GM12878 (cell line): ENCODE measurements at regions not wholly inside any gene's neighbourhood (a gene's known extent, or its start where the extent isn't known, plus 50 kb on each side); places are given as distances from the start of the nearest gene placed in this dataset.
"Not testable (repeated sequence)": the region's sequence is repeated elsewhere in the genome, so short reads cannot be mapped to it uniquely, and the experiment has no call there.

Source experiments
- CTCF ChIP-seq, 3 experiments: IDR thresholded peaks in 2 of 3; conservative IDR thresholded peaks in 1 of 3; 2 replicates each; pipeline ENCODE4 v1.5.1; 2011; ENCODE audit warnings: low read depth in 3 of 3, low read length in 3 of 3, mild to moderate bottlenecking in 3 of 3, control low read depth in 2 of 3, moderate library complexity in 2 of 3, inconsistent platforms in 1 of 3, mixed read lengths in 1 of 3; ENCODE audit not compliant: control insufficient read depth in 2 of 3, insufficient read depth in 1 of 3; ENCODE audit errors: extremely low read depth in 1 of 3
- HDAC6 ChIP-seq: fragments of 200-600 bp; sonication (generic); IDR thresholded peaks from one replicate; pipeline ENCODE4 v1.8.0; 2017; ENCODE audit warnings: antibody characterized with exemption; ENCODE audit not compliant: unreplicated experiment
- MAX ChIP-seq: IDR thresholded peaks from 2 replicates; pipeline ENCODE4 v1.6.1; 2012; ENCODE audit warnings: low read depth, low read length, improper control_type of control experiment
- MYC ChIP-seq: IDR thresholded peaks from 2 replicates; pipeline ENCODE4 v1.6.1; 2011; ENCODE audit warnings: mild to moderate bottlenecking, low read length, moderate library complexity, inconsistent platforms; ENCODE audit not compliant: insufficient read depth, insufficient replicate concordance, insufficient read length, severe bottlenecking
- POLR2A ChIP-seq: IDR thresholded peaks from 2 replicates; pipeline ENCODE4 v1.6.1; 2011; ENCODE audit warnings: low read depth, mild to moderate bottlenecking, low read length
- RCOR1 ChIP-seq: conservative IDR thresholded peaks from 2 replicates; pipeline ENCODE4 v1.6.1; 2012; ENCODE audit warnings: low read depth, low read length, improper control_type of control experiment
- RELA ChIP-seq: fragments of 450-650 bp; IDR thresholded peaks from 2 replicates; pipeline ENCODE4 v1.8.0; 2014; ENCODE audit warnings: borderline replicate concordance; ENCODE audit not compliant: partially characterized antibody
- SPI1 ChIP-seq: IDR thresholded peaks from 2 replicates; pipeline ENCODE4 v1.6.1; 2011; ENCODE audit warnings: low read depth, mild to moderate bottlenecking, low read length, moderate library complexity, borderline replicate concordance; ENCODE audit not compliant: insufficient read depth

- not testable (repeated sequence) for TF ChIP-seq HDAC6; CTCF (IDR thresholded peaks at IDR 0.05 in 2 of 3, conservative IDR thresholded peaks at IDR 0.05 in 1 of 3; ENCODE audit: control insufficient read depth in 2 of 3, extremely low read depth in 1 of 3, insufficient read depth in 1 of 3, low read depth in 3 of 3, low read length in 3 of 3); SPI1; RCOR1; MAX; RELA; POLR2A; MYC
Measured at GRCh38 chr2:87554678-87555077, 193.2 kb upstream of the PLGLB2 start.
